ENCODE measurements at regions not wholly inside any gene's neighbourhood (a gene's known extent, or its start where the extent isn't known, plus 50 kb on each side); places are given as distances from the start of the nearest gene placed in this dataset.

DNA sequence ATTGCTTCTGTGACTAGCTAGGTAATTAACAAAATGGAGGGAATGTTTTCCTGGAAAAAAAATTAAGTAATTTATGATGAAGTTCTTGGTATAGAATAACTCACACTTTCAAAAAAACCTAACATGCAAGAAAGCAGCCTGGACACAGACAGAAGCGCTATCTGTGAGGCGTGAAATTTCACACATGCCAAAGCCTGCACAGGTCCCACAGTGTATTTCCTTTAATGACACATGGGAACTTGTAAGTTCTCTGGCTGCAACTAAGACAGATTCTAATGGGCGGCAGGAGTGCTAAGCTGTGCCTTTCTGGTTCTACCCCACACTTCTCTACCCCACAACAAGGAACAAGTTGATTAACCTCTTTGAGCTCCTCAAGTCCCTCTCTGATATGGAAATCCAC lies 84.9 kb upstream of the NEO1 start:
- no peak for DNase-seq (ENCODE audit: low read depth in 4 of 4, low spot score in 3 of 4)

DNA sequence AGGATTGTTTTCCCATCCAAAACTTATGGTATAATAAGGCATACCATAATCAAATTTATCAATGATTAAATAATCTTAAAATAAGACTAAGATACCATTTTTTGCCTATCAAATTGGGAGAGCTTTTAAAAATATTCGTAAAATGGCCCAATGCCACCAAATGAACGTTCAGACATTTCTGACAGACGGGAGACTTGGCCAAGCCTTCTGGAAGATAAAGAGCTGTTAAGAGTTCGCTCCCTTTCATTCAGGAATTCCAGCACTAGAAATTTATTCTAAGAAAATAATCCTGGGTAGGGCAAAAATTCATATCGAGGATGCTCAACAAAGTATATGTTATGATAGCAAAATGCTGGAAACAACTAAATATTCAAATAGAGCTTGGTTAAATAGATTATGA lies 85.6 kb upstream of the NEO1 start:
- no peak for DNase-seq (ENCODE audit: low read depth in 4 of 4, low spot score in 3 of 4)

DNA sequence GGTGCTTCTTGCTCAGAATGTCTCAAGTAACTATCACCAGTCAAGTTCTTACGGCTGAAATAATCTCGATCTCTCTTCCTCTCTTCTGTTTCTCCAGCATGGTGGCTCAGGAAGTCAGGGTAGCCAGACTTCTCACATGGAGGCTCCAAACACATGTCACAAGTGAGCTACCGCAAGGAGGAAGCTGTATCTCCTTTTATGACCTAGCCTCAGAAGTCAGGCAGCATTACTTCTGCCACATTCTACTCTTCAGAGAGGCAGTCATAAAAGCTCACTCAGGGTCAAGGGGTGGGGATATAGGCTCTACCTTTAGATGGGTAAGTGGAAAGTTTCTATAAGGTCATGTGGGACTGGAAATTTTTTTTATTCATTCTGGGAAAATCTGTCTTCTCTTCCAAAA lies 86.6 kb upstream of the NEO1 start:
- DNase-seq (ENCODE audit: low read depth in 4 of 4, low spot score in 3 of 4) = no peak

DNA sequence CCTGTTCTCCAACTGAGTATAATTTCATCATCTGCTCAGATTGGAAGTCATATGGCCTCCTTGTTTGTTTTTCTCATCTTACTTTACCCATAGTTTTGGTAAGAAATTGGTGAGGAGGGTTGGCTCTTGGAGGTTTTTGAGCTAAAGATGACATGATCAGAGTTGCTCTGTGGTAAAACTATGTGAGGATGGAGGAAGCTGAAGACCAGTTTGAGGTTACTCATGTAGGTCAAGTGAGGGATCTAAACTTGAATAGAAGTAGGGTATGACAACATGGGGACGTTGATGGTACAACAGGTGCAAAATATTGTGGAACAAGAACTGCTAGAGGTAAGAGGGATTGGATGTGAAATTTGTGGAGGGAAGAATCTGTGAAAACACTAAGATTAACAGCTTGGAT lies 87.7 kb upstream of the NEO1 start:
- no peak for DNase-seq (ENCODE audit: low read depth in 4 of 4, low spot score in 3 of 4)

DNA sequence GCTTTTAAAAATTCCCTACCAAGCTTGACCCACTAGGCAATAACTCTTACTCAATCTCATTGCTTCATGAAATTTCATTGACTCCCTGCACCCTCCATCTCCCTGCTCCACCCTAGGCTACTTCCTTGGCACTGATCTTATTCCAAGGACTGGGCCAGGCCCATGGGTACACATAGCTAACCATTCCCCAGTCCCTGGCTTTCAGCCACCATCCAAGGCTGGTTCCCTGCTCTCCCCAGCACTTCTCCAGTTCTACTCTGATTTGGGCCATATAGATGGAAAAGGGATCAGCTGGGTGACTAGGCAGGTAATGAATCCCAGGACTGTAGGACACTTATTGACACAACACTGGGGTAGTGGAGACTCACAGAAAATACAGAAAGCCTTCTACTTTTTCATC lies 88.1 kb upstream of the NEO1 start:
- DNase-seq (ENCODE audit: low read depth in 4 of 4, low spot score in 3 of 4) = no peak

DNA sequence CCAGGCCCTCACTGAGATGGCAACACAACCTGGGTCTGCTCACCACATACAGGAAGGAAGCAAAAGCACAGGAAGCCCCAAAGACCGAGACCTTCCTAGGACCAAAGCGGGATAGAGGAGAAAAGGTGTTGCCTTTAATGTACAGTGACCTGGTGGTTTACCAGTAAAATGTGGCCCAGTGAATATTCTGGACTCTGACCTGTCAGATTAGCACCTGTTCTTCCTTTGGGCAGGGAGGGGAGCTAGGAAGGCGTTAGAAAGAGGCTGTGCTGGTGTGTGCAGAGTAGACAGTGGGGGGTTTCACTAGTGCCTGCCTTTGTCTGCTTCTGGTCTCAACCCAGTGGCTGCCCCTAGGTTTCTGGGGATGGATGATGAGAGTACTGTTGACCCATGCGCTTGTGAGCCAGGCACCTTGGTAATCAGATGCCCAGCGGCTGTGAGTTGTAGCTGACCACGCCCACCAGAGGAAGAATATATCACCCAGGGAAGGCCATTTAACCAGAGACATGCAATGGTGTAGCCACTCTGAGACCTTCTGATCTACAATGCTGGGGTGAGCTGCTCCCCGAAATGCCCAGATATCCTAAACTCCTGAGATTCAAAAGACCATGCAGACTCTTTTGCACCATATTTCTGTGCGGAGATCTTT lies 90.1 kb upstream of the NEO1 start:
- DNase-seq (ENCODE audit: low read depth in 4 of 4, low spot score in 3 of 4) = no peak

DNA sequence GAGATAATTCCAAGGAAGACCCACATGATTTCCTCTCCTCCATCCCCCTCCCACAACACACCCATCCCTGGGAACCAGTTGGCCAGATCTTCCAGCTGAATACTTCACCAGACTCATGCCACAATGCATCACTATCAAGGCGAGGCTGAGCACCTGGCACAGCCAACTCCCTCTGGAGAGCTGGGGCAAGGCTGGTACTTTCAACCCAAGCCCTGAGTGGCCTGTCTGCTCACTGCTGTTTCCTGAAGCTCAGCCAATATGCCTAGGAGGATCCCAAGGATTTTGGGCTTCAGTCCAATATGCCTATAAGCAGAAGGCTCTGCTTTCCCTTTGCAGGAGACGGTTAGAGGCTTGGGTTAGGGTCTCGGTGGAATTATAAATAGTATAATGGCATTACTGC lies 90.9 kb upstream of the NEO1 start:
- no peak for DNase-seq (ENCODE audit: low read depth in 4 of 4, low spot score in 3 of 4)

DNA sequence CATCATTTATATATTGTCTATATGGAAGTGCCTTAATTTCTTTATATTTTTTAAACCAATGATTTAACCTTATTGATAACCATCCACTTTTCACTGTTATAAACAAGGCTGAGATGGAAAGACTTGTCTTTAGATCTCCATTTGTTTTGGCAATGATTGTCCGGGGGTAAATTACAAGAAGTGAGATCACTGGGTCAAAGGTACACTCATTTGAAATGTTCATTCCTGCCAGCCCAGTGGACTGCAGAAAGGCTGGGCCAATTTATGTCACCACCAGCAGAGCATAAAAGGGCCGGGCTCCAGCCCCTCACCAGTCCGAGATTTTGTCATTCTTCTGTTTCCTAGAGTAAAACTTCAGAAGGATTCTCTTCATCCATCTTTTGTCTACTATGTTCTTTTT lies 93.6 kb upstream of the NEO1 start:
- DNase-seq (ENCODE audit: low read depth in 4 of 4, low spot score in 3 of 4) = no peak

DNA sequence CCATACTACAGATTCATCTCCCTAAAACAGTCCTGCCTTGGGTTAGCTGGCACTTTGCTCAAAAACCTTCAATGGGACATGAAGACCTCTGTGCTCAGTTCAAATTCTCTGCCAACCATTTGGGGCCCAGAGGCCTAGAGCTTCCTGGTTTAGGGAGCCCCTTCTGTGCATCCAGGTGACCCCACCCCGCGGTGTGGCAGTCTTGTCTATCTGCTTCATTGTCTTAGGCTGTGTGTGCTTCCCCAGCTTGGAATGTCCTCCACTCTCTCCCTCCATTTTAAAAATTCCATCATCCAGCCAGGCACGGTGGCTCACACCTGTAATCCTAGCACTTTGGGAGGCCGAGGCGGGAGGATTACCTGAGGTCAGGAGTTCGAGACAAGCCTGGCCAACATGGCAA lies 99.0 kb upstream of the NEO1 start:
- no peak for DNase-seq (ENCODE audit: low read depth in 4 of 4, low spot score in 3 of 4)

DNA sequence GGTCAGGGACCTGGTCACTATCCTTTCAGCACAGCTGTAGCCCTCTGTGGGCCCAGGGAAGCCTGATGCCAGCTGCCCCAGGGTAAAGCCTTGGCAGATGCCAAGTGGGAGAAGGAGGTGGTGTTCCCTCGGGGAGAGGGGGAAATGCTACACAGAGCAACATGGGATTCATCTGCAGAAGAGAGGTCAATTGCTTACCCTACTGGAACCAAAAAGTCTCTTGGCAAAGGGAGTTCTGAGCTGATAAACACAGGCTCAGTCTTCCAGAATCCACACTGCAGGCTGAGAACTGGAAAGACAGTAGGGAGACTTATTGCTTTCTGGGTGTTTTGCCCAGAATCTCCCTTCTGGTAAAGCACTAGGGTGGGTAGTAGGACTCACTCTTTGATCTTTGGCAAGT lies 100.1 kb upstream of the NEO1 start:
- no peak for DNase-seq (ENCODE audit: low read depth in 4 of 4, low spot score in 3 of 4)

DNA sequence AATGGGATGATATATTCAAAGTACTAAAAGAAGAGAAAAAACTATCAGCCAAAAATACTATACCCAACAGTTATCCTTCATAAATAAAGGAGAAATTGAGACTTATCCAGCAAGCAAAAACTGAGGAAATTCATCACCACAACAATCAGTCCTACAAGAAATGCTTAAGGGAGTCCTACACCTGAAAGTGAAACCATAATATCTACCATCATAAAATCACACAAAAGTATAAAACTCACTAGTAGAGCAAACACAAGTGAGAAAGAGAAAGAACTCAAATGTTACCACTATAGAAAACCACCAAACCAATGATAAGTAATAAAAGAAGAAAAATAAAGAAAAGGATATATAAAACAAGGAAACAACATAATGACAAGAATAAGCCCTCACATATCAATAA lies 103.6 kb upstream of the NEO1 start:
- DNase-seq (ENCODE audit: low read depth in 4 of 4, low spot score in 3 of 4) = no peak

DNA sequence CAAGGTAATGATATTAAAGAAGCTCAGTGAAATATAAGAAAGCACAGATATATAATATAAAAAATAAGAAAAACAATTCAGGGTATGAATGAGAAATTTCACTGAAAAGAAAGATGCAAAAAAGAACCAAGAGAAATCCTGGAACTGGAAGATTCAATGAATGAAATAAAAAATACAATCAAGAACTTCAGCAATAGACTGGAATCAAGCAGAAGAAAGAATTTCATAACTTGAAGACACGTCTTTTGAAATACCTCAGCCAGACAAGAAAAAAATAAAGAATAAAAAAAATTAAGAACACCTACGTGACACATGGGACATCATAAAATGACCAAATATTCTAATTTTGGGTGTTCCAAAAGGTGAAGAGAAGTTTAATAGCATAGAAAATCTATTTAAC lies 104.6 kb upstream of the NEO1 start:
- no peak for DNase-seq (ENCODE audit: low read depth in 4 of 4, low spot score in 3 of 4)

DNA sequence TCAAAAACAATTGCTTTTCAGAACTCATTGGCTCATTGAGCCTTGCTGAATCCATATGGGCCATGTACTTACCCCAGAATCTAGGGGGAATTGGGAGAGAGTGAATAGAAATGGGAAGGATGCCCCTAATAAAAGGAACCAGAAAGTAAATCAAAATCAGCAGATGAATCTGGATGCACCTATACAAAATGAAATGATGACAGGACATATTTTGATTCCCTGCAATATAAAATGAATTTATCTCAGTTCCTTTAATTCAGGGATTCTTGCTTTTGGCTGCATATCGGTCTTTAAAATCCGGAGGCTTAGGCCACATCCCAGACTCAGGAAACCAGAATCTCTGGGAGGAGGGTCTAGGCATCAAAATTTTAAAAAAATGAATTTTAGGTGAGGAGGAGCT lies 107.7 kb upstream of the NEO1 start:
- no peak for DNase-seq (ENCODE audit: low read depth in 4 of 4, low spot score in 3 of 4)

DNA sequence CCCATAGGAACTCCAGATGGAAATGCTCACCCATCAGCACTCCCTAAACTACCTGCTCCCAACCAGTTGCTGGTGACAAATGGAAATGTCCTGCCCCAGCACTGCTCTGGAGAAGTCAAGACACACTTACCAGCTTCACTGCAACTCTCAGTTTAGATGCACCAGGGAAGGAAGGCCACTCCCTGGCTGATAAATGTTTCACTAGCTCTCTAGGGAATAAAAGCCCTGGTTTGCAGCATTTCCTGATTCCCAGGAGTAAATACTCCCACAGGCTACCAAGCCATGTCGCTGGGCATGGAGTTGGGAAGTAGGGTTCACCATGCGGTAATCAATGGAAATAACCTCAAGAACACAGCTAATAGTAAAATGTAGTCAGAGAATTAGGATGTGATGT lies 112.0 kb upstream of the NEO1 start:
- DNase-seq (ENCODE audit: low read depth in 4 of 4, low spot score in 3 of 4) = no peak

DNA sequence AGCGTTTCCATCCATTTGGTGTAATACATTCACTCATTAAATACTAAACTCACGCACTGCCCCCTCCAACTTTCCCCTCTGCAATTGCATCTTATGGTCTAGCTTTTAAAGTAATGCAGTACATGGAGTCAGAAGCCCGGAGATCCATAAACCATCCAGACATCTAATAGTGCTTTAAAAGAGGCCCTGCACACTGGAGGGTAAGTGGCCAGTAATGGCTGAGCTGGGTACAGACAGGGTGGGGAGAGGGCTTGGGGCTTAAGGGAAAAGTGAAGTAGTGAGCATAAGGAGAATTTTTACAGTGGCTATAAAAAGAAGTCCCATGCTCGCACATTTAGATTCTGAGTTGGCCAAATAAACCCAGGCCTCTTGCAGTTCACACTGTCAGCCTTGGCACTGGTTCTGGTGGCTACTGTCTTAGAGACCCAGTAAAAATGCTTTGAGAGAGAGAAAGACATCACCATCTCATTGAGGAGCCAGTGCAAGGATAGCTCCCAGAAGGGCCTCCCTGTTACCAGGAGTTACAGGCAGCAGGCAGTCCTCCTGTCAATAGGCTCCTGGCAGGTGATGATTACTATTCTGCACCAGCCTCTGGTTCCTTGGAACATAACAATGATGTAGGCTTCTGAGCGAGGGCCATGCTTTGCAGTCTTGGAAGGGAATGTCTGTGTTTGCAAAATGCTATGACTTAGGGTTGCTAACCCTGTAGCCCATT lies 112.6 kb upstream of the NEO1 start:
- DNase-seq (ENCODE audit: low read depth in 4 of 4, low spot score in 3 of 4) = no peak

DNA sequence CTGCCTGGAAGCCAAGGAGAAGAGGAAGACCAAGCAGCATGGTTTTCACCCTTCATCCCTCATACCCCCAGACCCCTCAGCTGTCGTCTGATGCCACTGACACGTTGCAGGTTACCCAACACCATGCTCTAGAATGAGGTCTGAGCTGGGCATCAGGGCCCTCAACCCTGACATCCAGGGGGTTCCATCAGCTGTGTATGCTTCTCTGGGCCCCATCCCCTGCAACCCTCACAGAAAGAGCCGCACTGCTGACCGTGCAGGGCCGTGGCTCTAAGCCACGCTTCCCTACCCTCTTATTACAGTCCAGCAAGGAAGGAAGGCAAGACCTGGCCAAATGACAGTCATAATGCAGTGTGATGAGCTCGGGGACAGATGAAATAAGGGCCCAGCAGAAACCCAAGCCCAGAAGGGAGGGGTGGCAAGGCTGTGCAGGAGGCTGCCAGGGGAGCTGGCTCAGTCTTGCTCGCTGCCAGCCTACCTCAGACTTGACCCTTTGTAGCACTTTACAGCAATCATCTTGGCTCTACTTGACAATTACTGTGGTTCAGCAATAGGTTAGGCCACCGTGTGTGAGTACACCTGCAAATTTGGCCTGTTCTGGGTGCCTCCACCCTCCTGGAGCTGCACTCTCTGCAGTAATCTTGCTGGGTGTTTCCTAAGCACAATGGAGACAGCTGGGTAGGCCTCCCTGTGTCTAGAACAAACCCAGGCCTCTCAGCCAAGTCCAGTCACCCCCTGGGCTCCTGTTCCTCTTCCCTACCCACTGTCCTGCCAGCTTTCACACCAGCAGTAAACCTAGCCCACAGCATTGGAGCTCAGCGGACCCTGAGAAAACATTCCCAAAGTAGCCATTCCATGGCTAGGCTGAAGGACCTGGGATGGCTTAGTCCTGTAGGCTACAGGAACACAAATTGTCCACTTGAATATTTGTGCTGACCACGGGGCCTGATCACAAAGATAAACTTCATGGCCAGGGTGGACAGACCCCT lies 115.3 kb upstream of the NEO1 start:
- no peak for DNase-seq (ENCODE audit: low read depth in 4 of 4, low spot score in 3 of 4)

DNA sequence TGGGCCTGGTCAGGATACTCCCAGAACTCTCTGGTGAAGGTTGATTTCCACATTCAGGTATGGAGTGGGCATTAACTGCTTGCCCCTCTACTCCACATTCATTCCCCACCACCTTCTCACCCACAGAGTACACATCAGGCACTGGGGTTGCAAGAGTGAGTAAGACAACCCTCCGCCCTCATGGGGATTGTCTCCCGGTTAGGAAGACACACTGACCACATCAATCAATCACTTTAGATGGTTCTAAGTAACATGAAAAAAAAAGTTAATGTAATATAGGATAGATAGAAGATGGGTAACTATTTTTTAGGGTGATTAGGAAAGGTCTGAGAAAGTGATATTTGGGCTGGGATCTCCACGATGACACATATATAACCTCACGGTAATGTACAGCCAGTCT lies 116.0 kb upstream of the NEO1 start:
- no peak for DNase-seq (ENCODE audit: low read depth in 4 of 4, low spot score in 3 of 4)

DNA sequence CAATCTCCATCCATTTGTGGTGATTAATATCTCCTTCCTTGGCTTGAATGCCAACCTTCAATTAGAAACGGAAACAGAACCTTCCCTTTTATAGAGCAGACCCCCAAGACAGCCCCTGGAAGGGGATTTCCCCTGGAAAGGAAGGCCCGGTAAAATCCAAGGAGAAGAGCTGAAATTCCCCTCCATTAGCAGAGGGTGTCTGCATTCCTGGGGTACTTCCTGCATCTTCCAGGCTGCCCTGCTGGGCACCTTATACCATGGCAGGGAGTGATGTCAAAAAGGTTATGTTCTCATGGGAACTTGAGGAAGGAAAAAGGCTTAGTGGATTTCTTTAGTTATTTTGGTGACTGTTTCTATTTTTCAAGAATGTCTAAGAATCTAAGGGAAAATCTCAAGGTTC lies 116.7 kb upstream of the NEO1 start:
- DNase-seq (ENCODE audit: low read depth in 4 of 4, low spot score in 3 of 4) = no peak

DNA sequence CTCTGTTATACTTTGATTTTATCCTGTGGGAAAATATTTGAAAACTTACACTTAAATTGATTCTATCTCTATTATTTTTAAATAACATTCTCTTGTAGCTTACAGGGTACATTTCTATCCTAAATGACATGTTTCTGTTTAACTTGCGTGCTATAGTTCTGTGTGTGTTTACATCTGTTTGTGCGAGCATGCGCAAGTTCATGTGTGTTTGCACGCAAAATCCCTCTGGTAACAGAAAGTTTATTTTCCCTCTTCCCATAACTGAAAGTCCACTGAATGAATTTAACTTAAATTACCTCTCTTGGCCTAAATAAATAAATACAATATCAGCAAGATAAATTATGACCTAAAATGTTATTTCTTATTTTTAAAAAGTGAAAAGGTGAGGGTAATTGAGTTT lies 117.3 kb upstream of the NEO1 start:
- no peak for DNase-seq (ENCODE audit: low read depth in 4 of 4, low spot score in 3 of 4)

DNA sequence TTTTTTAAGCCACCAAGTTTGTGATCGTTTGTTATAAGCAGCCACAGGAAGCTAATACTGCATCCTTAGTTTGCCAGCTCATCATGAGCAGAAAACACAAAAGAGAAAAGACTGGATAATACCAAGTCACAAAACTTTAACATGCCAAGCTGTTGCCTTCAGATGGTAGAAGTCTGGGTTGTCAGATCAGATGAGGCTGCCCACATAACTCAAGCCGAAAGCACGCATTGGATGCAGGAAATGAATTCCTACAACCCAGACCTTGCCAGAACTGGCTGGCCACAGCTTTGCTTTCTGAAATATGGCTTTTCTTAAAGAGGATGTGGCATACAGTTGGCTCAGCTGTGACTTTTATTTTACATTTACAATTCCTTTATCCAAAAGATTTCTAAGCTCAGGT lies 118.3 kb upstream of the NEO1 start:
- no peak for DNase-seq (ENCODE audit: low read depth in 4 of 4, low spot score in 3 of 4)

DNA sequence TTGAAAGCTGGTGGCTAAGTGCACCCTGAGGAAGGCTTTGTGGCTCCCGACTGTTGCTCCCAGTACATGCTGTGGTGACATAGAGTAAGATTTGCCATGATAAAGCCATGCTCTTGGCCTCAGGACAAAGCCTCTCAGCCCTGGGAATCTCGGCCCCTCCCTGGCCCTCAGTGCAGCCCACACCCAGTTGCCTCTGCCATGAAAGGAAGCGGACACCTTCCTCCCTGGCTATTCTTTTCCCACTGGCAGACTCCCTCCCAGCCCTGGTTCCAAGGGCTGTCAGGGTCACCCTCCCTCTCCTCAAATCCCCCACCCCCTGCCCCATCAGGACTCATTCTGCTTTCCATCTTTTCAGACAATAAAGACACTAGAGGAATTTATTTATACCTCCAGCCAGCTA lies 119.8 kb upstream of the NEO1 start:
- DNase-seq (ENCODE audit: low read depth in 4 of 4, low spot score in 3 of 4) = no peak

DNA sequence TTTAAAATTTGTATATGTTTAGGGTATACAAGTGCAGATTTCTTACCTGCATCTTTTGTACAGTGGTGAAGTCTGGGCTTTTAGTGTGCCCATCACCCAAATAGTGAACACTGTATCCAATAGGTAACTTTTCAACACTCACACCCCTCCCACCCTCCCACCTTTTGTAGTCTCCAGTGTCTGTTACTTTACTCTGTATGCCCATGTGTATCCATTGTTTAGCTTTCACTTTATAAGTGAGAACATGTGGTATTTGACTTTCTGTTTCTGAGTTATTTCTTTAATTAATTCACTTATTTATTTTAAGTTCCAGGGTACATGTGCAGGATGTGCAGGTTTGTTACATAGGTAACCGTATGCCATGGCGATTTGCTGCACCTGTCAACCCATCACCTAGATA lies 124.8 kb upstream of the NEO1 start:
- DNase-seq (ENCODE audit: low read depth in 4 of 4, low spot score in 3 of 4) = no peak
